GM13977 (cell line): ENCODE measurements at regions not wholly inside any gene's neighbourhood (a gene's known extent, or its start where the extent isn't known, plus 50 kb on each side); places are given as distances from the start of the nearest gene placed in this dataset.

ENCODE experiments used
- DNase-seq: peaks from one replicate; pipeline ENCODE4 v3.0.0; 2012; ENCODE audit warnings: low spot score
- CTCF ChIP-seq: IDR thresholded peaks from 2 replicates; pipeline ENCODE4 v1.5.1; 2012; ENCODE audit warnings: mild to moderate bottlenecking, control low read depth; ENCODE audit not compliant: insufficient read depth; ENCODE audit errors: extremely low read depth, missing control alignments
- in situ Hi-C: fragments of 300-500 bp; cut with MboI; formaldehyde crosslinking; loops from one replicate; pipeline ENCODE4 v1.12.0; 2022; ENCODE audit warnings: low sequenced_read_pairs, low pct_unique_long_range_greater_than_20kb, mixed read lengths, inconsistent platforms; ENCODE audit not compliant: unreplicated experiment

GRCh38 chr4:132956962-132957361, 192.1 kb upstream of the PCDH10 start:
- in situ Hi-C loops: no loop called here
- TF ChIP-seq CTCF: no peak
- DNase-seq: no peak

- no peak for DNase-seq
- in situ Hi-C loops: no loop called here
These were observed 190.4 kb upstream of the PCDH10 start for GRCh38 chr4:132958457-132959263.

GRCh38 chr4:132981611-132982010, 167.5 kb upstream of the PCDH10 start:
- no peak for DNase-seq
- no peak for TF ChIP-seq CTCF
- in situ Hi-C loops: no loop called here

More at GRCh38 chr4:132958457-132959263, 190.4 kb upstream of the PCDH10 start:
- no peak for TF ChIP-seq CTCF

GRCh38 chr4:132982151-132982550, 166.9 kb upstream of the PCDH10 start:
- TF ChIP-seq CTCF: no peak
- no peak for DNase-seq
- in situ Hi-C loops: no loop called here

- TF ChIP-seq CTCF: no peak
- DNase-seq: no peak
- in situ Hi-C loops: no loop called here
These were observed 158.0 kb upstream of the PCDH10 start for GRCh38 chr4:132991111-132991510.

- no peak for DNase-seq
- TF ChIP-seq CTCF: no peak
- in situ Hi-C loops: no loop called here
These were observed 156.4 kb upstream of the PCDH10 start for GRCh38 chr4:132992686-132993085.
